Transverse colon (tissue), 4 donors: ENCODE measurements at regions not wholly inside any gene's neighbourhood (a gene's known extent, or its start where the extent isn't known, plus 50 kb on each side); places are given as distances from the start of the nearest gene placed in this dataset.
"Not testable (repeated sequence)": the region's sequence is repeated elsewhere in the genome, so short reads cannot be mapped to it uniquely, and the experiment has no call there.

Source experiments
- DNase-seq: peaks from one replicate; pipeline ENCODE4 v3.0.0-alpha.2; 2019
- H3K27ac ChIP-seq, 4 donors: fragments of 200-600 bp; sonication (generic); 2 replicates each; pipeline ENCODE4 v1.5.1; 2016 to 2018; ENCODE audit warnings: inconsistent platforms in 4 of 4
- H3K27me3 ChIP-seq: fragments of 200-600 bp; sonication (generic); 2 replicates; pipeline ENCODE4 v1.5.1; 2017; ENCODE audit warnings: inconsistent platforms
- H3K36me3 ChIP-seq, 4 donors: fragments of 200-600 bp; sonication (generic); 2 replicates each; pipeline ENCODE4 v1.5.1; 2017 to 2019; ENCODE audit warnings: inconsistent platforms in 4 of 4
- H3K4me1 ChIP-seq, 4 donors: fragments of 200-600 bp; sonication (generic); 2 replicates each; pipeline ENCODE4 v1.5.1; 2017 to 2020; ENCODE audit warnings: inconsistent platforms in 4 of 4
- H3K4me3 ChIP-seq, 4 donors: fragments of 200-600 bp; sonication (generic); 1 replicate in 1 of 4; 2 replicates in 3 of 4; pipeline versions ENCODE4 v1.5.1 to v1.6.1; 2017 to 2019; ENCODE audit warnings: inconsistent platforms in 4 of 4
- H3K9me3 ChIP-seq, 2 donors: fragments of 200-600 bp; sonication (generic); 2 replicates each; pipeline ENCODE4 v1.5.1; 2017 to 2019; ENCODE audit warnings: inconsistent platforms in 2 of 2
- CTCF ChIP-seq, 5 experiments: fragments of 200-600 bp in 3 of 5; fragments of 450-650 bp in 2 of 5; sonication (generic) in 3 of 5; IDR thresholded peaks; 1 replicate in 2 of 5; 2 replicates in 3 of 5; pipeline ENCODE4 v1.5.1; 2016 to 2017; ENCODE audit warnings: antibody characterized with exemption in 5 of 5, inconsistent platforms in 3 of 5, mild to moderate bottlenecking in 2 of 5, moderate library complexity in 1 of 5
- EP300 ChIP-seq: sonication (generic); formaldehyde crosslinking; IDR thresholded peaks from one replicate; pipeline ENCODE4 v1.6.1; 2017; ENCODE audit warnings: antibody characterized with exemption, low read depth
- POLR2A ChIP-seq: fragments of 450-650 bp; IDR thresholded peaks from one replicate; pipeline ENCODE4 v1.6.1; 2016; ENCODE audit warnings: antibody characterized with exemption, mild to moderate bottlenecking, moderate library complexity
- POLR2AphosphoS5 ChIP-seq, 3 donors: sonication (generic); formaldehyde crosslinking; IDR thresholded peaks; one replicate each; pipeline ENCODE4 v1.6.1; 2016; ENCODE audit warnings: antibody characterized with exemption in 3 of 3
- WGBS, 2 donors: methylation state at CpG; one replicate each; pipeline ENCODE4 v1.1.5; 2018; ENCODE audit warnings: low coverage in 1 of 2; 5-methylcytosine and 5-hydroxymethylcytosine counted together
- in situ Hi-C, 4 donors: fragments of 200-750 bp; cut with MboI; loops; one replicate each; pipeline versions ENCODE4 v1.15.0 to v1.15.1; 2017; ENCODE audit warnings: low sequenced_read_pairs in 3 of 4, low pct_ligation_motif_present in 1 of 4, low pct_unique_long_range_greater_than_20kb in 1 of 4
- intact Hi-C: fragments of 100-400 bp; cut with DNase I; formaldehyde crosslinking; loops from one replicate; pipeline ENCODE4 v1.15.1; 2023; ENCODE audit warnings: low total_unique reads

- Histone ChIP-seq H3K4me1 (no peaks in the 10 kb centered on the region), H3K36me3 (no peaks in the 10 kb centered on the region), H3K4me3 (no peak overlapping the region), H3K27ac (no peak overlapping the region), H3K9me3 (no peaks in the 10 kb centered on the region), H3K27me3 (no peaks in the 10 kb centered on the region)
- in situ Hi-C loops (no loop called here), intact Hi-C loops (no loop called here)
- WGBS, 2 donors, result 81% methylated on average over 2 of the region's 2 CpGs; no CpG with 5 or more reads in 1 of the 2 donors
- no peak for DNase-seq
- no peak for TF ChIP-seq EP300
- no peak for TF ChIP-seq POLR2AphosphoS5 (IDR thresholded peaks at IDR 0.05)
Measured at GRCh38 chr11:116037861-116038260, 533.6 kb upstream of the CADM1 start.

- no peaks in the 10 kb centered on the region for H3K4me1 ChIP-seq
- in situ Hi-C loops (no loop called here), intact Hi-C loops (no loop called here)
- no peak overlapping the region for H3K27ac ChIP-seq
- 50 to 73% methylated on average over 1 to 5 of the region's 5 CpGs for WGBS, 2 donors
- H3K36me3 ChIP-seq, result no peaks in the 10 kb centered on the region
- no peak for DNase-seq
- H3K9me3 ChIP-seq, result no peaks in the 10 kb centered on the region
- TF ChIP-seq POLR2AphosphoS5 (IDR thresholded peaks at IDR 0.05), result no peak
- TF ChIP-seq EP300, result no peak
- TF ChIP-seq CTCF (IDR thresholded peaks at IDR 0.05), result no peak
- TF ChIP-seq POLR2A, result no peak
- no peaks in the 10 kb centered on the region for H3K27me3 ChIP-seq
- no peak overlapping the region for H3K4me3 ChIP-seq
Measured at GRCh38 chr11:116035977-116036376, 531.8 kb upstream of the CADM1 start.

DNA sequence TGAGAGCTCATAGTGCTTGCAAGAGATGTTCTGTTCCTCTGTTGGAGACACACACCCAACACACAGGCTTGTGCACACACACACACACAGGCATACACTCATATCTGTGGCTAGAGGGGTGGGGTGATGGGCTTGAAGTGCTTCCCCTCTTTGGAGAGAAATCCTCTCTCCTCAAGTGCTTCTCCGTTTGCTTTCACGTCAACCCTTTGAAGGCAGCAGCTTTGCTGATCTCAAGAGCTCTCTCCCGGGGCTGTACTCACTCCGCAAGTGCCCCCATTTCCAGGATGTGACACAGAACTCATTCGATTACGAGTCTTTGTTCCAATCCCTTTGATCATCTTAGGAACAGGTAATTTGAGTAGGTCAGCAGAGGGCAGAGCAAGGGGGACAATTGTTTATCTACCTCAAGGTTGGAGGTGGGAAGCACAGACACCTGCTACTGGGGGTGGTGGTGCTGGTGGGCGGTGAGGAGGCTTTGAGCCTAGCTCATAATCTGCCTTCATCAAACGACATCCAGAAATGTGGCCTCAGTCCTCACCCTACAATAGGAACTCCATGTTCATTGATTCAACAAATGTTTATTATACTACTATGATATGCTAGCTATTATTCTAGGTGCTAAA is 529.8 kb upstream of the CADM1 start:
- in situ Hi-C loops, result no loop called here
- no peak overlapping the region for H3K27ac ChIP-seq
- WGBS, 2 donors, result 19 to 54% methylated on average over 4 to 8 of the region's 8 CpGs

GRCh38 chr11:116030697-116031331 is 526.6 kb upstream of the CADM1 start:
- no peak overlapping the region for H3K4me3 ChIP-seq
- H3K4me1 ChIP-seq, result no peaks in the 10 kb centered on the region
- no peaks in the 10 kb centered on the region for H3K9me3 ChIP-seq
- H3K36me3 ChIP-seq, result no peaks in the 10 kb centered on the region
- in situ Hi-C loops, result no loop called here
- TF ChIP-seq POLR2AphosphoS5 (IDR thresholded peaks at IDR 0.05) (no peak), EP300 (no peak), CTCF (IDR thresholded peaks at IDR 0.05) (no peak), POLR2A (no peak)
- 83 to 85% methylated on average over 4 of the region's 4 CpGs for WGBS, 2 donors
- intact Hi-C loops, result no loop called here
- no peak for DNase-seq
- no peak overlapping the region for H3K27ac ChIP-seq
- H3K27me3 ChIP-seq, result no peaks in the 10 kb centered on the region

More for the DNA sequence above, 529.8 kb upstream of the CADM1 start:
- no peak overlapping the region for H3K4me3 ChIP-seq
- no peaks in the 10 kb centered on the region for H3K27me3 ChIP-seq
- H3K9me3 ChIP-seq, result no peaks in the 10 kb centered on the region
- H3K36me3 ChIP-seq, result no peaks in the 10 kb centered on the region
- intact Hi-C loops, result no loop called here
- no peak for DNase-seq
- no peaks in the 10 kb centered on the region for H3K4me1 ChIP-seq
- TF ChIP-seq EP300 (no peak), CTCF (IDR thresholded peaks at IDR 0.05) (no peak), POLR2AphosphoS5 (IDR thresholded peaks at IDR 0.05) (no peak), POLR2A (no peak)

DNA sequence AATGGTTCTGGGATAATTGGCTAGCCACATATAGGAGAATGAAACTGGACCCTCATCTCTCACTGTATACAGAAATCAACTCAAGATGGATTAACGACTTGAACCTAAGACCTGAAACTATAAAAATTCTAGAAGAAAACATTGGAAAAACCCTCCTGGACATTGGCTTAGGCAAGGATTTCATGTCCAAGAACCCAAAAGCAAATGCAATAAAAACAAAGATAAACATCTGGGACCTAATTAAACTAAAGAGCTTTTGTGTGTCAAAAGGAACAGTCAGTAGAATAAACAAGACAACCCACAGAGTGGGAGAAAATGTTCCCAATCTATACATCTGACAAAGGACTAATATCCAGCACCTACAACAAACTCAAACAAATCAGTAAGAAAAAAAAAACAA is 524.3 kb upstream of the CADM1 start:
- intact Hi-C loops, in situ Hi-C loops, H3K9me3 ChIP-seq, H3K36me3 ChIP-seq, DNase-seq, H3K27me3 ChIP-seq, H3K27ac ChIP-seq, H3K4me3 ChIP-seq, H3K4me1 ChIP-seq: not testable (repeated sequence)
- WGBS, 2 donors, result 18 to 39% methylated on average over 1 of the region's 1 CpG
